Fibroblast of skin of left biceps (primary cell): ENCODE measurements at regions not wholly inside any gene's neighbourhood (a gene's known extent, or its start where the extent isn't known, plus 50 kb on each side); places are given as distances from the start of the nearest gene placed in this dataset.

Source experiments
- DNase-seq, 2 experiments: peaks; one replicate each; pipeline ENCODE4 v3.0.0-alpha.2; 2013; ENCODE audit warnings: low read depth in 2 of 2

DNA sequence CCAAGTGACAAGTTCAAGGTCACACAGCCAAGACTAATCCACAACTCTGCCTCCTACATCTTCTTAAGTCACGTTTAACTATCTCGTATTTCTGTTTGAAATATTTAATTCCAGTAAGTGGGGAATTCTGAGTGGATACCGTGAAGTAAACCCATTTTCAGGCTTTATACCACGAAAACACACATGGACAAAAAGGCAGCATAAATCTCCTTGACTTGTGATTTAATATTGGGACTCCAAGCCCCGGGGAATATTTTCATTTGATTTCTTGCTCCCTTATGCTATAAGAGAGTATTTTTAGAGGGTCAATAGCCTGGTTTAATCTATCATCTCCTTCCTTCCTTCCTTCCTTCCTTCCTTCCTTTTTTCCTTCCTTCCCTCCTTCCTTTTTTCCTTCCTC is 716.7 kb downstream of the VRK1 start:
- no peak for DNase-seq

DNA sequence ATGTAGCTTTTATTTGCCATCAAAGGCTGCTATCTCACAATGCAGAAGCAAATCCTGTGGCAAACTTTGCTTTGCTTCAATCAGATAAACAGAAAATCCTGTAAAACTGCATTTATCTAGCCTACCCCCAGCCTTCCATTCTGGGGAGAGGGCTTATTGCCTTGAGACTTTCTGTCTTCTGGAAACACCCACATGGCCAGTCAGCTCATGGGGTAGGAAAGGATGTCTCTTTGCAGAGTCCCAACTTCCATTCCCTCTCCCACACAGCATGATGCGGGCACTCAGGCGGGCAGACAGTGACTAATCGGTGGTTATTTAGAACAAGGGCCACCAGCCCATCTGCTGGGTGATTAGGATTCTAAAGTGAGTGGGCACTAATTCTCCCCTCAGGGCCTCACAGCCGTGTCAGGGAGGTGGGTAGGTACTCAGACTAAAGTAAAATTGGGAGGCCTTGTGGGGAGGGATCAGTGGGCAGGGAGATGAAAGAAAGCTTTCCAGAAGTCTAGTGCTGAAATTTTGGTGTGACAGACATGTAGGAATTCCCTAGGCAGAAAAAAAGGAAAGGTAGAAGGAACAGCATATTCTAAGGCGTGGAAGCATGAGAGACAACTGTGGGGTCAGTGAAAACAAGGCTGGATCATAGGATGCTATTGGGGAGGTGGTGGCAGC is 720.5 kb downstream of the VRK1 start:
- DNase-seq, result no peak

DNA sequence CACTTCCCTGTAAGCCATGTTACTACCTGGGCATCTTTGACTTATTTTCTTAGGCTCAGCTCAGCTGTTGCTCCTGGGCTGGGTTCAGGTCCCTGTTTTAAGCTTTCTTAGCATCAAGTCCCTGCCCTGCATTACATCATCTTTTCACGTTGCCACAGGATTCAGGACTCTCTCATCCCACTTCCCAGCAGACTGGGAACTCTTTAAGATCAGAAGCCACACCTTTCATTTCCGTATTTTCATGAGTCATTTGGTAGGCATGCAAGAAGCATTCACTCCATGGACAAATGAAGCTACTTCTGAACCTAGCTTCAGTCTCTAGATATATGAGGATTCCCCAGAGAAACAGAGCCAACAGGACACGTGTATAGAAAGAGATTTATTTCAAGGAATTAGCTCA is 726.8 kb downstream of the VRK1 start:
- no peak for DNase-seq

DNA sequence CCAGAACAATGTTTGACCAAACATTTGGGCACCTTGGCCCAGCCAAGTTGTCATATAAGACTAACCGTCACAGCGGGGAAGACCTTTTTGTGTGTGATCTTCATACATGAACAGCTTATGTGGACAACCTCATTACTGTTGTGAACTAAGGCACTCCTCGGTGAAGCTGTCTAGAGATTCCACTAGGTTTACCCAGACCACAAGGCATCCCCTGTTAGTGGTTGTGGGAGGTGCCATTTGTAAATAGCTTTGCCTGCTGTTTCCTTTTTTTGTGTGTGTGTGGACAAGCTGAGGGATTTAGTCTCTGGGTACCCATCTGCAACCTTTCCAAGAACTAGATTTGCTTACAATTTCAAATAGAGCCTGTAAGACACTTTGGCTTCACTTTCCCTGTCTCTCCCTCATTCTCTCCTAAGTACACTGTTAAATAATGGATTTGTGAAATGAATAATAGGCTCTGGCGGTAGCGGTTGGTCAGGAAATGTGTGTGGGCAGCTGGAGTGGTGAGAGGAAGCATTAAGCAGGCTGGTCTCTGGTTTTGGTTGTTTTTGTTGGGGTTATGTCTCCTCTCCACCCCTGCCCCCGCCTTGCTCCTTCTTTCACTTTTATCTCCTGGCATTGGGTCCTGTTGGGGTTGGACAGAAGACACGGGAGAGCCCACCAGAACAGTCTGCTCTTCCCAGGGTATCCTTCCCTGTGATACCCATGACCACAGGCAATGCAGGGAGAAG is 727.6 kb downstream of the VRK1 start:
- no peak for DNase-seq

DNA sequence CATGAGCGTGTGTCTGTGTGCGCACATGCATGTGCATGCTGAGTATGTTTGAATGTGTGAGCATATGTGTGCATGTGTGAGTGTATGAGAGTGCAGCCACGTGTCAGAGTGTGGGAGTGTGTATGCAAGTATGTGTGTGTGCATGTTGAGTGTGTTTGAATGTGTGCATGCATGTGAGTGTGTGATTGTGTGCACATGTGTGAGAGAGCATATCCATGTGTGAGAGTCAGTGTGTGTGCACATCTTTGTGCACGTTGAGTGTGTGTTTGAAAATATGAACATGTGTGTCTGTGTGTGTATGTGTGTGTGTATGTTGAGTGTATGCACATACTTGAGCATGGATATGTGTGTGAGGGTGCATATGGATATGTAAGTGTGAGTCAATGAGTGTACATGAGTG is 730.8 kb downstream of the VRK1 start:
- DNase-seq, result no peak

DNA sequence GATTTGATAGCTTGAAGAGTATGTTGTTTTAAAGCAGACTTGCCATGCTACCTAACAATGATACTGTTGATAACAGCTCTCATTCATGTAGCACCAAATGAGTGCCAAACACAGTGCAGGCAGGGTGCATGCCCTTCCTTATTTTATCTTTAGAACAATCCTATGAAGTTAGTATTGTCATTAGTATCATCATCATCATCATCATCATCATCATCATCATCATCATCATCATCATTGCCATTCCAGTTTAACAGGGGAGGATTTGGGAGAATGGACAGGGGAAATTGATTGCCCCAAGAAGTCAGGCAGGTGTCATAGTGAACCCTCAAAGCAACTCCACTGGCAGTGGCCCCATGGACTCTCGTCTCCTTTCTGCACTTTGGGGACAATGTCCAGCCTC is 734.9 kb downstream of the VRK1 start:
- DNase-seq, result no peak

DNA sequence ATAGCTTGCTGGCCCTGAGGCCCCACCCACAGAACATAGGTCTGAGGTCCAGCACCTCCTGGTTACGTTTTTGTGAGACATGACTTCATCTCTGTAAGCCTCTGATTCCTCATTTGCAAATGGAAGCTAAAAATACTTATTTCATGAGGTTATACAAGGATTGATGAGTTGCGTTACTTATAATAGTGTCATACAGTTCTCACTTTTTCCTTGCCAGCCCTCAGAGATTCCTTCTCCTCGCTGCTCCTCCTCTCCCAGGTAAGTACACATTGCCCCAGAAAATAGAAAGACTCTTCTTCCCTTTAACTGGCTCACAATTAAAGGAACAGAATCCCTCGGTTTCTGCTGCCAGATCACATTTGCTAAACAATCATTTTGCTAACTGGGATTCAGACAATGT is 739.2 kb downstream of the VRK1 start:
- DNase-seq, result no peak

DNA sequence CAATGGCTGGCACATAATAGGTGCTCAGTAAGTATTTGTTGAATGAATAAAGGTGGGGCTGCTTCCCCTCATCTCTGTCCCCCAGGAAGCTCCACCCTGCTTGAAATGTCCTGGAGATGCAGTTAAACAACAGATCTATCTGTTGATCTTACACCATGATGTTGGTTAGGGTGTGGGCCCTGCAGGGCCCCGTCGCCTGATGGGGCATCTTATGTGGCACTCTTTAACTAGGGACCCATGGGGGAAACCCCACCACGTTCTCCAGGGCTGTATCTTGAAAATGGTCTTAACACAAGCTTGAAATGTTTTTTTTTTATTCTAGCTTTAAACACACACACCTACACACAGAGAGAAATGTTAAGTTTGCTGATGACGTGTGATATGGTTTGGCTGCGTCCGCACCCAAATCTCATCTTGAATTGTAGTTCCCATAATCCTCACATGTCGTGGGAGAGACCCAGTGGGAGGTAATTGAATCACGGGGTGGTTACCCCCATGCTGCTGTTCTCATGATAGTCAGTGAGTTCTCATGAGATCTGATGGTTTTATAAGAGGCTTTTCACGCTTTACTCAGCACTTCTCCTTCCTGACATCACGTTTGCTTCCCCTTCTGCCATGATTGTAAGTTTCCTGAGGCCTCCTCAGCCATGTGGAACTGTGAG is 741.7 kb downstream of the VRK1 start:
- no peak for DNase-seq

DNA sequence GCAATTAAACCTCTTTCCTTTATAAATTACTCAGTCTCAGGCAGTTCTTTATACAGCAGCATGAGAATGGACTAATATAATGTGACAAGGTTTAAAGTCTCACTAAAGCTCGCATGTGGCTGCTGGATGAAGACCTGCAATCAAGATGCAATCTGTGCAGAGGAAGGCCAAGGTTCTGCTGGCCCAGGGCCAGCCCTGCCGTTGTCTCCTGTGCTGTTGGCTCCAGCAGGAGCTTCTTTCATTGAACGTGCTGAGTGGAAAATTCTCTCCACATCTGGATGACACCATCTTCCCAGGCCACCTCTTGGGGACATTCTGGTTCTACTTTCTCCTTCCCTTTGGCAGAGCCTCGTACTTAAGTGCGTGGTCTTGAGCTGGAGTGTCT is 742.2 kb downstream of the VRK1 start:
- DNase-seq, result no peak

DNA sequence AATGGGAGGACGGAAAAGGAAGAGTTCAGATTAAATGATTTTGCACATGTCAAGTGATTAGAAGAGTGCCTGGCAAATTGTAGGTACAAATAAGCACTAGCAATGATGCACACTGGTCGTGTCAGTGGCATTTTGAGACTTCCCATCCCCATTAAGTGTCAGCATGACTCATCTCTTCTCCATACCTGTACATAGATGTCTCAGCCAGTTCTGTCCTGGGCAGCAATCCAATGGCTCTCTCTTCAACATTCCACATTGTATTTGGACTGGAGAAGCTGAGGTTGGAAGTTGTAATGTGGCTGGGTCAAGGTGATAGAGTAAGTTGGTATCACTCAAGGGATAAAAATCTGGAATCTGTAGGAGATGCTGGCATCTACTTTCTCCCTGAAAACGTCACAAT is 742.7 kb downstream of the VRK1 start:
- no peak for DNase-seq

DNA sequence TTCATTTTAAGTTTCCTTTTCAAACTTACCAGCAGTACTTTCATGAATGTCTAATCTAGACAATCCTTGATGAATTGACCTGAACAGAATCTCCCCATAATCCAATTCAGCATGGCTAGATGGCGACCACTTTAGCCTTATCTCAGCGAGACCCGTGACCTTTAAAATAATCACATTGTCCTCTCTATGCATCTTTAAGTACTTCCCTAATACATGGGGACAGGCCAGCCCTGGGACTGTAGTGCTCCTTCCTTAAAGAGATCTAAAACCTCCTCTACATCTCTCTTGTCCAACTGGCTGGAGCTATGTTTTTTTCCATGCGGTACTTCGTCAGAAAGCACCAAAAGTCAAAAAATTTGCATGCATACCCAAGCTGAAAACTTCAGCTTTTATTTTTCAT is 746.0 kb downstream of the VRK1 start:
- DNase-seq, result no peak

DNA sequence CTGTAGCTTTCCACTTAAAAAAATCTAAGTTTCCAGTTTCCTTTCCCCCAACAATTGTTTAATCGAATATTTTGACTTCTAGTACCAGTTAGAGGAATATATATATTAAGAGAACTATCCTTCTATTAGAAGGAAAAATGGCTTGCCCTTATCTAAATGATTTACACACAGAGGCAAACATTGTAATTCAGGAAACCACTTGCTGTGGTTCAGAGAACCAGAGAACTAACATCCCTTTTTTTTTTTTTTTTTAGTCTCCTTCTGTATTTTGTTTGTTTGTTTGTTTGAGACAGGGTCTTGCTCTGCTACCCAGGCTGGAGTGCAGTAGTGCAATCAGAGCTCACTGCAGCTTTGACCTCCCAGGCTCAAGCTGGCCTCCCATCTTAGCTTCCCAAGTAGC is 746.6 kb downstream of the VRK1 start:
- DNase-seq, result no peak

DNA sequence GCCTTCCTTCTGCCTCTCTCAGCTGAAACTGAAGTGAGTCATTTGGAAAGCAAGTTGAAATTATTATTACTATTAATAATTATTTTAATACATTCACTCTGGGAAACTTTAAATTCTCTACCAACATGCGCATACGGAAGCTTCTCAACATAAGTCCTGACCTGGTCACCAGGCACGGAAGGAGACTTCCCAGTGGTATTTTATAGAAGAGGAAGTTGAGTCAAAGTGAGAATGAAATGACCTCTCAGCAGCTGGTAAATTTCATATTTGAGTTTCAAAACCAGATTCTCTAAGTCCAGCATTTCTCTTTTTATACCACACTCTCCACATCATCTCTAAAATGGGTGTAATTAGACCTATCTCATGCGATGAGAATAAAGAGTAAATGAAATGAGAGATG is 747.4 kb downstream of the VRK1 start:
- DNase-seq, result no peak

DNA sequence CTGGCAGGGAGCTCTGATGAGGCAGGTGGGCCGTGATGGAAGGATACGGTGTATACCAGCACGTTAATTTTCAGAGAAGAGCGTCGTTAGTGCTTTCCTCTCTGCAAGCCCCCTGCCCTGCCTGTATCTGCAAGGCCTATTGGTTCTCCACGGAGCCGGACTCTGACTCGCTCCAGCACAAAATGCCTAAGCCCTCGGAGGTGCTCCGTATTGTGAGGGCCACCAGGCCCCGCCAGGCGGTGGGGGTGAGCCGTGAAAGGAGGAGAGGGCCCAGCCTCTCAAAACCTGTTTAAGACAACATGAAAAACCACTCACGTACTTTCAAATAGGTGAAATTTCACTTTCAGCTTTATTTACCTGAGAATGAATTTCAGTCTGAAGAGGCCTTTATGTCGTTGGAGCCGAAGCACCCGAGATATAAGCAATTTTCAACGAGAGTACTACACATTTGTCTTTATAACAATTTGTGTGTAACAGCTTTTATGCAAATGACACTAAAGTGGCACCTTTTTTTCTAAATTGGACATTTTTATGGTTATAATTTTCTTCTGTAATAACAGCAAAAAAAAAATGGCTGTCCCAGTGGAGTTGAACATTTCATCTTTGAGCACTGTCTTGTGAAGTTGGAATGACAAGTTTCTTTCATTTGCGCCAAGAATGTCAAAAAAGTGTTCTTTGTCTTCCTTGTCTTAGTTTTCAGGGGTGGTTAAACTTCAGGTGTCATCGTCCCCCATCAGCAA is 749.5 kb downstream of the VRK1 start:
- DNase-seq, result no peak

DNA sequence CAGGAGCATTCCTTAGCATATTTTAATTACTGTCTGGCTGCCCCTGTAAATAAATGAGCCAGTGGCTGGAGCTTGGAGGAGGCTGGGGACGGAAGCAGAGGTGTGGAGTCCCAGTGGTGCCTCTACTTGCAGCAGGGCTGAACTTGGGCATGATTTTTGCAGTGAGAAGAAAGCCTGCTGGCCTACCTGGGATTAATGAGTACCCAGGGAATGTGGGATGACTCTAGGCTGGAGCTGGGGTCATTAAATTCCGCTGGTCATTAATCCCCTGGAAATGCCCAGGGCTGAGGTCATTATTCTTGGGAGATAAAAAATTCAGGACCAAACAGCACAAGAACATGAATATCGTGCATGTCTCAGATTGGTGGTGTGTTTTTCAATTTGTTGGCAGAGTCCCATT is 753.3 kb downstream of the VRK1 start:
- DNase-seq, result no peak

DNA sequence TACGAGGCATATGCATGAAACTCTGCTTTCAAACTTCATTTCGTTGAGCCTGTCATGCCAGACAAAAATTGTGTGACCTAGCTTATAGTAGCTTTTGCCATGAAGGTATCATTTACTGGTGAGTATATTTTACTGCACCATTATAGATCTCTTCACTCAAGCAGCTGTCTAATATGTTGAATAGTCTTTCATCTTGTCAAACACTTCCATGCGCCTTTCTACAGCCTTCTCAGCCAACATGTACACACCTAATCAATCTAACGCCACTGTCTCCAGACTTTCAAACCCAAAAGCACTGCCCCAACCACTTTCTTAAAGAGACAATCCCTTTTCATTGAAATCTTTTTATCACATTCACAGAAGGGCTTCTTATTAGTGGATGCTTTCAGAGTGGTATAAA is 757.4 kb downstream of the VRK1 start:
- no peak for DNase-seq

DNA sequence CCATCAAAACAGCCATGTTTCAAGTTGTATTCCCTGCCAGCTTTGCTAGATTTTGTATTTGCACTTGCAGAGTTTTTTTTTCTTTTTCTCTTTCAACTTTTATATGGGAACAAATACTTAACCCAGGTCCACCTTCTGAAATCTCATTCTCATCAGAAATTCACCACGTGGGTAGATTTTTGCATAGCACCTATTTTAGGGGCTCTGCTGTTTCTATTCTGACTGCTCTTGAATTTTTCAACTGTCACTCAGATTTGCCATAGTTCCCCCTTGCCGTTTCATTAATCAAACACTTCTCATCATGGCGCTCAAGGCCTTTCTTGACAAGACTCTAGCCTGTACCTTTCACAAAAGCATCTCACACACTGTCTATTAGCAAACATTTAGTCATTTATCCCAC is 767.2 kb downstream of the VRK1 start:
- DNase-seq, result no peak

DNA sequence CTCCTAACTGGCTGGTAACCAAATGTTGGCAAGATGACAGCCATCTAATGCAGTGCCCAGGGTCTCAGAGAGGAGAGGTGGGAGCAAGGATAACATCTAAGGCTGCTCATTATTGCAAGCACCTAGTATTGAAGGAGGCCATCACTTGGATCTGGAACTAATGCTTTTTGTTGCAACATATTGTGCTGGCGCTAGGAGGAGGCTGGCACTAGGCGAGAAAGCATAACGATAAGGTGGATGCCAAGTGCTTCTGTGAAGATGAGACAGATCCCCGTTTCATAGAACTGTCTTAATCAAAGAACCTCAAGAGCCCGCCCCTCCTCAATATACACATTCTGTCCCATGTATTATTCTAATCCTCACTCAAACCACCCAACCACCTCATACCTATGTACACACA is 774.0 kb downstream of the VRK1 start:
- DNase-seq, result no peak

DNA sequence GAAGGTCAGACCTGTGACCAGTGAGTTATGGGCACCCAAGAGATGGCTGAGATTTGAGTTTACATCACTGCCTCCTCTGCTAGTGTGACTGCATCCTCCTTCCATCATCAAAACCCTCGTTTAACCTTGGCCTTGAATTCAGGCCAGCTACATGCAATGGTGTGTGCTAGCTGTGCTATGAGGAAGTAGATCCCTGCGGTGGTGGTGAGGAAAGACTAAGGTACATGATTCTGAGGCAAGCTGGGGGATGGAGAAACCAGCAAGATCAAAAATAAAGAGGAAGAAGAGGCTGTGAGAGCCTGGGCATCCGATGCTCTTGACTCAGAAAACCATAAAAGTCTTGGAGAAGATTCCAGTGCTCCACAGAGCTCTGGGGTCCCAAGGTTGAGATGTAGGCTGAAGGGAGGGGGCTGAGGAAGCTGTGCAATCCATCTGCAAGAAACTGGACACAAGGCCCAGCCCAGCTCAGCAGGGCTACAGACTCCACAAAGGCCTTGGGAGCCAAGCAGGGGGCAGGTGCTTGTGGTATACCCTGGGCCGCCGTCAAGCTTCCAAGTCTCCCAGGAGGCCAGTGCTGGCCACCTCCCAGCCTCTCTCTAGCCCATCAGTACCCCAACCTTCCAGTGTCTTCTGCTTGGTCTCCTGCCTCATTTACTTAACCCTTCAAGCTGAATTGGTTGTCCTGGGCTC is 774.8 kb downstream of the VRK1 start:
- DNase-seq, result no peak

DNA sequence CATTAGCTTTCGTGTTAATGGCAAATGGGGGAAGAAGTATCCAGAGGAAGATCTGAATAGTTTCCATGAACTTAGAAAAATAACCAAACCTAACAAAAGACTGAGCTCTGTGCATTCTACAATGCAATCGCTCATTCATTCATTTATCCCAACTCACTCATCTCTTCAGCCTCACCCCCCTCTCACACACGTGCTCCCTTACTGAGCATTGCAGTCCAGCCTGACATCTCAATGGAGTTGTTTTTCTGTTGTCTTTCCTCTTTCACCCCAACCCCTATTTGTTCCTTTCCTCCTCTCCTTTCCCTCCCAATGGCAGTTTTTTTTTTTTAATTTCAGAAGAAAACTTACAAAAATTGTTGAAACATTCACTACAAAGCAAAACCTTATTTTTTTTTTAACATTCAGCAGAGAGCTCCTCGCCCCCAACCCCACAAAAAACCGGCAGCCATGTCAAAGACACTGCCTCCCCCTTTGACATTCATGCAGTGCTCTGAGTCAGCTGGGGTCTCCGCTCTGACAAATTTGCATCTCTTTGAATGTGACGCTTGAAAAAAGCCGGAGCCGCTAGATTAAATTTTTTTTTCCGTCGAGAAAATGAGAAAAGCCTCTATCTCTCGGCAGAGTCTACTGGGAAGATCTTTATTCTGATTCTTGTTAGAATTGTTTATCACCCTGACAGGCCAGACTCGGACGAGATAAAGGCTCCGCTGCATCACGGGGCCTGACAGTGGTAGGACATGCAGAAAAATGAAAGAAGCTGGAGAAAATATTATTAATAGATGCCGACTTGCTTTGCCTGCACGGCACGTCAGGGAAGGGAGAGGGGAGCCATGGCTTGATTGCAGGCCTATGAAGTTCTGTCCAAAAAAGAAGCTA is 775.6 kb downstream of the VRK1 start:
- no peak for DNase-seq

DNA sequence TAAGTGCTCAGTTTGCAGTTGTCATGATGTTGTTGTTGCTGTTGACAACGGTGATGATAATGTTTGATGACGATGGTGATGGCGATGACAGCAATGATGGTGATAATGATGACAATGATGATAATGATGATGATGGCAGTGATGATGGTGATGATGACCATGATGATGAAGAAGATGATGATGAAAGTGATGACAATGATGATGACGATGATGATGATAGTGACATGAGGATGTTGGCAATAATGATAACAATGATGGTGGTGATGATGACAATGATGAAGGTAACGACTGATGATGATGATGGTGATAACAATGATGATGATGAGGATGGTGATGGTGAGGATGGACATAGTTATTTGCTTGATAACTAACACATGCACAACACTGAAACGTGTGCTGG is 778.5 kb downstream of the VRK1 start:
- no peak for DNase-seq
